Liver (tissue), 8 donors: ENCODE measurements at regions not wholly inside any gene's neighbourhood (a gene's known extent, or its start where the extent isn't known, plus 50 kb on each side); places are given as distances from the start of the nearest gene placed in this dataset.
A peak's percentile ranks its signal among the peaks of the same experiment; 100 is the strongest.

Experiments used
- DNase-seq: peaks from one replicate; pipeline ENCODE4 v3.0.0-alpha.2; 2017; ENCODE audit warnings: low spot score
- H3K27ac ChIP-seq, 2 donors: one replicate each; pipeline ENCODE4 v1.7.0; 2013; ENCODE audit warnings: inconsistent platforms in 2 of 2, low read length in 2 of 2, control low read depth in 1 of 2, low read depth in 1 of 2, mild to moderate bottlenecking in 1 of 2
- H3K27me3 ChIP-seq, 4 donors: one replicate each; pipeline versions ENCODE4 v1.6.1 to v1.7.0; 2013; ENCODE audit warnings: low read length in 3 of 4, inconsistent platforms in 1 of 4, mild to moderate bottlenecking in 1 of 4, moderate library complexity in 1 of 4; ENCODE audit not compliant: control insufficient read depth in 4 of 4, insufficient read depth in 4 of 4
- H3K36me3 ChIP-seq, 4 donors: one replicate each; pipeline versions ENCODE4 v1.6.1 to v1.7.0; 2013; ENCODE audit warnings: low read length in 3 of 4, mild to moderate bottlenecking in 3 of 4, low read depth in 1 of 4, moderate library complexity in 1 of 4; ENCODE audit not compliant: control insufficient read depth in 4 of 4, insufficient read depth in 3 of 4
- H3K4me1 ChIP-seq, 4 donors: one replicate each; pipeline versions ENCODE4 v1.6.1 to v1.7.0; 2013; ENCODE audit warnings: low read length in 3 of 4, mild to moderate bottlenecking in 3 of 4, moderate library complexity in 1 of 4; ENCODE audit not compliant: control insufficient read depth in 4 of 4, insufficient read depth in 4 of 4
- H3K4me3 ChIP-seq, 3 donors: one replicate each; pipeline versions ENCODE4 v1.6.1 to v1.7.0; 2013; ENCODE audit warnings: low read length in 3 of 3, control low read depth in 1 of 3, low read depth in 1 of 3, mild to moderate bottlenecking in 1 of 3
- H3K9ac ChIP-seq, 2 donors: one replicate each; pipeline ENCODE4 v1.7.0; 2013; ENCODE audit warnings: low read length in 2 of 2, mild to moderate bottlenecking in 2 of 2, moderate library complexity in 2 of 2, control low read depth in 1 of 2, low read depth in 1 of 2
- H3K9me3 ChIP-seq, 4 donors: one replicate each; pipeline versions ENCODE4 v1.6.1 to v1.7.0; 2013; ENCODE audit warnings: low read length in 3 of 4; ENCODE audit not compliant: control insufficient read depth in 4 of 4
- ATF3 ChIP-seq: IDR thresholded peaks from 2 replicates; pipeline ENCODE4 v1.6.1; 2016; ENCODE audit warnings: antibody characterized with exemption
- FOXA1 ChIP-seq: IDR thresholded peaks from 2 replicates; pipeline ENCODE4 v1.6.1; 2016; ENCODE audit warnings: antibody characterized with exemption
- FOXA2 ChIP-seq: IDR thresholded peaks from 2 replicates; pipeline ENCODE4 v1.6.1; 2016; ENCODE audit warnings: antibody characterized with exemption
- GABPA ChIP-seq, 2 donors: IDR thresholded peaks in 1 of 2; conservative IDR thresholded peaks in 1 of 2; 2 replicates each; pipeline ENCODE4 v1.6.1; 2016; ENCODE audit warnings: antibody characterized with exemption in 2 of 2, mild to moderate bottlenecking in 1 of 2, moderate library complexity in 1 of 2
- HNF4A ChIP-seq, 2 donors: conservative IDR thresholded peaks; 2 replicates each; pipeline ENCODE4 v1.6.1; 2016; ENCODE audit warnings: antibody characterized with exemption in 2 of 2, mild to moderate bottlenecking in 2 of 2
- HNF4G ChIP-seq: IDR thresholded peaks from 2 replicates; pipeline ENCODE4 v1.6.1; 2016; ENCODE audit warnings: antibody characterized with exemption
- JUND ChIP-seq, 2 donors: IDR thresholded peaks; 2 replicates each; pipeline ENCODE4 v1.6.1; 2016; ENCODE audit warnings: antibody characterized with exemption in 2 of 2
- MAX ChIP-seq: IDR thresholded peaks from 2 replicates; pipeline ENCODE4 v1.6.1; 2016; ENCODE audit warnings: antibody characterized with exemption
- NR2F2 ChIP-seq: IDR thresholded peaks from 2 replicates; pipeline ENCODE4 v1.6.1; 2016; ENCODE audit warnings: antibody characterized with exemption
- RAD21 ChIP-seq, 2 donors: IDR thresholded peaks; 2 replicates each; pipeline ENCODE4 v1.6.1; 2016; ENCODE audit warnings: antibody characterized with exemption in 2 of 2, mild to moderate bottlenecking in 2 of 2
- REST ChIP-seq: IDR thresholded peaks from 2 replicates; pipeline ENCODE4 v1.6.1; 2016; ENCODE audit warnings: antibody characterized with exemption, mild to moderate bottlenecking
- RXRA ChIP-seq, 2 donors: IDR thresholded peaks; 2 replicates each; pipeline ENCODE4 v1.6.1; 2017 to 2018; ENCODE audit warnings: antibody characterized with exemption in 2 of 2, mild to moderate bottlenecking in 1 of 2
- SP1 ChIP-seq: IDR thresholded peaks from 2 replicates; pipeline ENCODE4 v1.6.1; 2018; ENCODE audit warnings: antibody characterized with exemption, mild to moderate bottlenecking
- TAF1 ChIP-seq: conservative IDR thresholded peaks from 2 replicates; pipeline ENCODE4 v1.6.1; 2016; ENCODE audit warnings: antibody characterized with exemption, mild to moderate bottlenecking
- YY1 ChIP-seq: IDR thresholded peaks from 2 replicates; pipeline ENCODE4 v1.6.1; 2016; ENCODE audit warnings: antibody characterized with exemption, mild to moderate bottlenecking
- ZBTB33 ChIP-seq: IDR thresholded peaks from 2 replicates; pipeline ENCODE4 v1.6.1; 2016; ENCODE audit warnings: antibody characterized with exemption
- WGBS: extraction: QIAGEN DNeasy Blood & Tissue Kit; methylation state at CpG from one replicate; pipeline ENCODE4 v1.1.7; 2013; 5-methylcytosine and 5-hydroxymethylcytosine counted together
- TF ChIP-seq, protein P1 (sequence below): fragments of 150-350 bp; IDR thresholded peaks from 2 replicates; pipeline ENCODE4 v1.5.1; 2017; ENCODE audit warnings: improper control_type of control experiment, low read depth, low read length; ENCODE audit not compliant: missing input control
- donor health status: healthy.
- donor health status: healthy.
- donor health status: healthy.
- donor health status: healthy.
- donor health status: healthy.

GRCh38 chr2:89833780-89834117 is 1142.3 kb downstream of the RPIA start:
- Histone ChIP-seq H3K27ac (no peak overlapping the region), H3K4me1 (no peaks in the 10 kb centered on the region), H3K36me3 (no peaks in the 10 kb centered on the region), H3K9ac (no peak overlapping the region), H3K27me3 (no peaks in the 10 kb centered on the region), H3K9me3 (peaks cover 0 to 26% (median 10%) of the 10 kb centered on the region in 4 donors), H3K4me3 (no peak overlapping the region)
- WGBS: 62% methylated on average over 4 of the region's 4 CpGs
- DNase-seq: no peak
- TF ChIP-seq, protein P1, sequence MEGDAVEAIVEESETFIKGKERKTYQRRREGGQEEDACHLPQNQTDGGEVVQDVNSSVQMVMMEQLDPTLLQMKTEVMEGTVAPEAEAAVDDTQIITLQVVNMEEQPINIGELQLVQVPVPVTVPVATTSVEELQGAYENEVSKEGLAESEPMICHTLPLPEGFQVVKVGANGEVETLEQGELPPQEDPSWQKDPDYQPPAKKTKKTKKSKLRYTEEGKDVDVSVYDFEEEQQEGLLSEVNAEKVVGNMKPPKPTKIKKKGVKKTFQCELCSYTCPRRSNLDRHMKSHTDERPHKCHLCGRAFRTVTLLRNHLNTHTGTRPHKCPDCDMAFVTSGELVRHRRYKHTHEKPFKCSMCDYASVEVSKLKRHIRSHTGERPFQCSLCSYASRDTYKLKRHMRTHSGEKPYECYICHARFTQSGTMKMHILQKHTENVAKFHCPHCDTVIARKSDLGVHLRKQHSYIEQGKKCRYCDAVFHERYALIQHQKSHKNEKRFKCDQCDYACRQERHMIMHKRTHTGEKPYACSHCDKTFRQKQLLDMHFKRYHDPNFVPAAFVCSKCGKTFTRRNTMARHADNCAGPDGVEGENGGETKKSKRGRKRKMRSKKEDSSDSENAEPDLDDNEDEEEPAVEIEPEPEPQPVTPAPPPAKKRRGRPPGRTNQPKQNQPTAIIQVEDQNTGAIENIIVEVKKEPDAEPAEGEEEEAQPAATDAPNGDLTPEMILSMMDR: no peak
- TF ChIP-seq SP1: no peak
- TF ChIP-seq TAF1: no peak
- no peak for TF ChIP-seq REST
- TF ChIP-seq NR2F2: no peak
- TF ChIP-seq ZBTB33: no peak
- no peak for TF ChIP-seq FOXA2
- no peak for TF ChIP-seq YY1
- TF ChIP-seq GABPA (IDR thresholded peaks at IDR 0.05 in 1 of 2, conservative IDR thresholded peaks at IDR 0.05 in 1 of 2): no peak
- no peak for TF ChIP-seq JUND (IDR thresholded peaks at IDR 0.05)
- no peak for TF ChIP-seq MAX
- TF ChIP-seq RXRA (IDR thresholded peaks at IDR 0.05): no peak
- TF ChIP-seq HNF4A (conservative IDR thresholded peaks at IDR 0.05): no peak
- no peak for TF ChIP-seq RAD21 (IDR thresholded peaks at IDR 0.05)

GRCh38 chr2:89834306-89834705 is 1142.8 kb downstream of the RPIA start:
- peaks cover 0 to 26% (median 10%) of the 10 kb centered on the region in 4 donors for H3K9me3 ChIP-seq
- H3K27ac ChIP-seq: no peak overlapping the region
- WGBS: 58% methylated on average over 7 of the region's 7 CpGs
- no peaks in the 10 kb centered on the region for H3K27me3 ChIP-seq
- no peaks in the 10 kb centered on the region for H3K36me3 ChIP-seq
- no peaks in the 10 kb centered on the region for H3K4me1 ChIP-seq
- no peak overlapping the region for H3K9ac ChIP-seq
- DNase-seq: no peak
- no peak for TF ChIP-seq REST
- TF ChIP-seq SP1: no peak
- TF ChIP-seq TAF1: no peak
- no peak for TF ChIP-seq MAX
- TF ChIP-seq, protein P1: no peak
- no peak for TF ChIP-seq HNF4G
- TF ChIP-seq JUND (IDR thresholded peaks at IDR 0.05): no peak
- TF ChIP-seq FOXA1: no peak
- TF ChIP-seq ATF3: no peak
- H3K4me3 ChIP-seq: peak overlapping the region in 1 of 3 donors; percentile 11
